HG03159 (cell line): ENCODE measurements at regions not wholly inside any gene's neighbourhood (a gene's known extent, or its start where the extent isn't known, plus 50 kb on each side); places are given as distances from the start of the nearest gene placed in this dataset.
"Not testable (repeated sequence)": the region's sequence is repeated elsewhere in the genome, so short reads cannot be mapped to it uniquely, and the experiment has no call there.

ENCODE experiments used
- ATAC-seq: cut with Tn5 transposase; IDR thresholded peaks from one replicate; pipeline ENCODE4 v1.9.1; 2021; ENCODE audit warnings: mild to moderate bottlenecking, moderate library complexity; ENCODE audit not compliant: unreplicated experiment

DNA sequence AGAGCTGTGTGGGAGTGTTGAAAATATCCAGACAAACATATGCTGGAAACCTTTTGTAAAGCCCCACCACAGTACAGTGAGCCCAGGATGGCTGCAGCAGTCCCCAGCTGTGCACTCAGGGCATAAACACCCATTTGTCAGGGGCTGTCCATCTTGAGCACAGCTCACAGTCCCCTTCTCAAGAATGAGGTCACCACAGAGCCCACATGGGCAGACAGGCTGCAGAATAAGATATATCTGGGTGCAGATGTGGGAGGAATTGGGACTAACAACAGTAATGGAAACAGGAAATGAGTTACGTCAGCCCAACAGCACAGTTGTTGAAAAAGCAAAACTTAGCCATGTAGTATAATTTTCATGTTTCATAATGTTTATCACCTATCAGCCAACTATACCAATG lies 219.6 kb downstream of the ETAA1 start:
- ATAC-seq = peak; percentile 81

DNA sequence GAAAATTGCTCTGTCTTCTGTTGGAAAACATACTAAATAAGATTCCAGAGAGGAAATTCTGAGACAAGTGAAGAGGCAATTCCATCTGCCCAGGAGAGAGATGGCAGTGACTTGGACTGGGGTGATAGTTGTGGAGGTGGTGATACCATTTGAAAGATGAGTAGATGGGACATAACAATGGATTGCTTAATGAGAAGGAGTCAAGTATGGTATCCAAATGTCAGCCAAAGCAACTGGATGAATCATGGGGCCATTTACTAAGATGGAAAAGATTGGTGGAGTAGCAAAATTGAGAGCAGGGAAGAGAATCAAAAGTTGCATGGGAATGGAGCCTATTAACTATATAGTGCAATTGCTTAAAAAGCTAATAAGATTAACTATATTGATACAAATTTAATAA lies 222.1 kb downstream of the ETAA1 start:
- ATAC-seq = no peak

DNA sequence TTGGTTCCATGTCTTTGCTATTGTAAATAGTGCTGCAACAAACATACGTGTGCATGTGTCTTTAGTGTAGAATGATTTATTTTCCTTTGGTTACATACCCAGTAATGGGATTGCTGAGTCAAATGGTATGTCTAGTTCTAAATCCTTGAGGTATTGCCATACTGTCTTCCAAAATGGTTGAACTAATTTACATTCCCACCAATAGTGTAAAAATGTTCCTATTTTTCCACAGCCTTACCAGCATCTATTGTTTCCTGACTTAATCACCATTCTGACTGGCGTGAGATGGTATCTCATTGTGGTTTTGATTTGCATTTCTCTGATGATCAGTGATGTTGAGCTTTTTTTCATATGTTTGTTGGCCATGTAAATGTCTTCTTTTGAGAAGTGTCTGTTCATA lies 226.6 kb downstream of the ETAA1 start:
- ATAC-seq = not testable (repeated sequence)

DNA sequence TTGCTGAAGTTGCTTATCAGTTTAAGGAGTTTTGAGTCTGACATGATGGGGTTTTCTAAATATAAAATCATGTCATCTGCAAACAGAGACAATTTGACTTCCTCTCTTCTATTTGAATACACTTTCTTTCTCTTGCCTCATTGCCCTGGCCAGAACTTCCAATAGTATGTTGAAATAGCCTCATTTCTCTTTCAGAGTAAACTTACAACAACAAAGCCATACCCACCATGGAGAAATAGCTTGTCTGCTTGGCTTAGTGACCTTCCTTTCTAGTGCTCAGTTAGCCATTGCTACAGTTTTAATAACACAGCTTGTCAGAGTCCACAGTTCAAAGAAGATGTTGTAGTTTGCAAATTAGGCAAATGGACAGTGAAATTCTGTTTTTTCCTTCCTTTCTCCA lies 228.0 kb downstream of the ETAA1 start:
- no peak for ATAC-seq

DNA sequence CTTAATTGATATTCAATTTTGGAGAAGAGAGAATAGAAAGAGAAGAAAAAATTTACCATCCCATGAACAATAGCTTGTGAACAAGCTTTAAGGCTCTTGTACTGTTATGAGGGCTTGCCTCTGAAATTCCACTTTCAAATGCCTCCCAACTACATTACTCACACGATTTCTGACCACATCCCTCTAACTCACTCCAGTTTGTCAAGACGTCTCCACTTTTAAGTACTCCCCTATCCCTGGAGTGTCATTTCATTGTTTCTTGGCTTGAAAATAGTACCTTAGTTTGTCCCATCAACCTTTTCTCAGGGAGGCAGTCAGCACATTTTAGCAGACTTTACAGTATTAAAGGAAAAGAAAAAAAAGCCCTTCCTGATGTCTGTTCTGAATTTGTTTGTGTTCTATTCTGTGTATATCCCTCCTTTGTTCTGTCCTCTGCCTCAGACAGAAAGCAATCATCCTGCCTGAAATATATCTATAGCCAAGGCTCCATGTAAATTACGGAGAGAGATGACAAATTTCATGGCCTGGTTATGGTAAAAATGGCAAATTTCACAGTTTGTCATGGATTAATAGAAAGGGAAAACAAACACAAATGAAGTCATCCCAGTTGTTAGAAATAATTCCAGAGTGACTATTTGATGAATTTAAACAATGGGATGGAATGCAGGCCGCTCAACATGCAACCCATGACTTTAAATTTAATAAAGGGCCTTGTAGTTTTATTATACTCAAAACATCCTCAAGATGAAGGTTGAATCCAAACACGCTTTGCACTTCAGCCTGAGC lies 228.8 kb downstream of the ETAA1 start:
- ATAC-seq = no peak

DNA sequence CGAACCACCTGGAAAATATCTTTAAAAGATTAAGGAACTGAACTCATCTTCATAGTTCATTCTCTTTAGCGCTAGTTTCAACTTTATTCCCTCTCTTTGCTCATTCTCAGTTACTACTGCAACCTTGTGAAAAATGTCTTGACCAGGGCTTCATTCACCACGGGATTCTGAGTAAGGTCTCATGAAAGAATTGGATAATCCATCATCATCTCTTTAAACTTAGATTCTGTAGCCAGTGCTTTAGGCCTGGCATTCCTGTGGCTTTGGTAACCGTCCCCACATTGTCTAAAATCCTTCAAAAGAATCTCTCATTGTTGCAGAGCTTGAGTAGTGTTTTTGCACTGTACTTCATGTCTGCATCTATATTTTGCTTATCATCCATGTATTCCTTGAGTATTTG lies 229.5 kb downstream of the ETAA1 start:
- ATAC-seq = no peak

DNA sequence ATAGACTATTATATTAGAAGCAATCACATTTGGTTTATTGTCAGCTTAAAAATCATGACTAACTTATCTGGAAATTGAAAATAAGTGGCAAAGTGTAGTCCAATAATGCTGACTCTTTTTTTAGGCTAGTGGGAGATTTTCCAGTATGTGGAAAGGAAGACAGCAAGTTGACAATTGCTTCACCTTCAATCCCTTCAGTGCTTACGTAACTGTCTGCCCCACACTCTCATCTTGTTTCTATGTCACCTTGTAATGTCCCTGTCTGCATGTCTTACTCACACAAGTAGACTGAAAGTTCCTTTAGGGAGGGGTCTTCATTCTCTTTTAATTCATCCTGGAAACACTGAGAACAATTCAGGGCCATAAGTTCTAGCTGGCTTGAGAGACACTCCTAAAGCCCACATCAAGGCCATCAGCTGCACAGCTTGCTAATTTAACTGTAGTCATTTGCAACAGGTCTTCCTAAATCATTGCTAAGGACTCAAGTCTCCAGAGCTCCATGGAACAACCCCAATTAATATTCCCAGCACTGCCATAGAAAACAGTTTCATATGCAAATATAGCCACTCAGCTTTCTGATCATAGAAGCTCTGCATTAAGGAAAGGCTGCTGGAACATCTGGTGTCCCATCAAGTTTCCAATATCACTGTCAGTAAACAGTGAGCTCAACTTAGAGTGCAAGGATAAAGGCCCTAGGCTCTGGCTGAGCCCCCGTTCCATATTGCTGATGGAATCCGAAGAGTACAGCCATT lies 230.5 kb downstream of the ETAA1 start:
- no peak for ATAC-seq

DNA sequence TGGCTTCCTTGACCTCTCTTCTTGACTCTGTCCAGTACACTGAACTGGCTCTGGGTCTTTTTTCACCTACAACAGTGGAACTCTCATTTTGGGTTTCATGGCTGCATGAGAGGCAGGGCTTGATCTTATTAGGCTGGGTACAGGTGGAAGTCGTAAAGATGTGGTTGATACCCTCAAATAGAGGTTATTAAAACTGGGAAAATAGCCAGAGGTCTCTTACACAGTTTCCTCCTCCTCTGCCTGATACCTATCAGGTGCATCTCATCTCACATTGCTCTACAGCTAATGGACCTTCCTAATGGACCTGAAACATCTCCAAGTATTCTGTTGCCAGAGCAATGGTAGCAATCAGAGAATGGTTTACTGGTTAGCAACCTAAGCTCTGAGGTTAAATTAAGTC lies 231.8 kb downstream of the ETAA1 start:
- ATAC-seq = no peak

DNA sequence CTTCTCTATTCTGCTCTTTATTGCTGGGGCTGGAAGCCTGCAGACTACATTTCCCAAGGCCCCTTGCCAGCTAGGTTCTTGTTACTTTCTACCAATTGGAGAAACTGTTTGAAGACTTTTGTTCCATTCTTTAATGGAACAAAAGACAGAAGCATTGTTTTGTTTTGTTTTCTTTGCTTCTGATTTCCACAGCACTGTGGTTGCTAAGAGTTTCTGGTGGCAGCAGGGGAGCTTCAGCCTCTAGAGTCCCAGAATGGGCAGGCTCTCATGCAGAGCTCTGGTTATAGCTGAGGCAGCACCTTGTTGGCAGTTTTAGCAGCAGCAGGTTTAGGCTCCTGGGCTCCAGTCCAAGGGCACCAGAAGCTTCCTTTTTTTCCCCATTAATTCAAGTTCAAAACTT lies 234.3 kb downstream of the ETAA1 start:
- ATAC-seq = no peak

DNA sequence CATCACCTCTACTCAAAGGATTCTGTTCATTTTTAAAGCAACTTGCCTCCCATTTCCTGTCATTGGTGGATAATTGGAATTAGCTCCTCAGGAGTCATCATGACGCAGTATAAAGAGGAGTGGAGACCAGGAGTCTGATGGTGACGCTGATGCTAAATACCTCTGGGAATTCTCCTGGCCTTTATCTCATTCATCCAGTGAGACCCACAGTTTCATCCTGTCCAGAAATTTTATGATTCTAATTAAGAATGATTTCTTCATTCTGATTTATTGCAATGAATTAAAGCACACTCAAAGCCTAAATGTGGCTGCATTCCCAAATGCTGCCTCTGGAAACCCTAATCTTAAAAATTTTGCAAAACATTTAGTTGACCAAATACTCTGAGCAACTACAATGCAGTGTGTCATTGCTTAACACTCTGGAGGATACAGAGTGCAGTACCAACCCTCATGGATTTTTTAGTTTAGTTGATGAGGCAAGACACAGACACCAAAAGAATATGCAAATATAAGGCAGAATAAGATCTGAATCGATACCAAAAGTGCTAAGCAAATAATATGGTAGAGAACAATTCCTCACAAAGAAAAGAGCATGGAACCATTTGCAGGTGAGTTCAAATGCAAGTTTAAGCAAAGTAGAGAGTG lies 236.2 kb downstream of the ETAA1 start:
- no peak for ATAC-seq

DNA sequence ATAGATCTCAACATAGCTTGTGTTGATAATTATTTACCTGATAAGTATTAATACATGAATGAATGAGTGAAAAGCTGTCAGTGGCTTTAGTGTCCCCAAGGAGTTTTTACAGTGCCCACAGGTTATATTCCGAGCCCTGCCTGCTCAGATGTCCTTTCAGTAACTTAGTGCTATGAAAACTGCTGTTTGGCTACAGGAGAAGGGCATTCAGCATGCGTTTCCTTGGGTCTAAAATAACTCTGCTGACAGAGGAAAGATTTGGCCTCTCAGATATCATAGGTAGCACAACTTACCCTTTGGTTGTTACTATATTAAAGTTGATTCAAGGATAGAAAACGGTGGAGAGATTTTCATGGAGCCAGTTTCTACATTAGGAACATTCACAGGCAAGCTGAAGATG lies 241.0 kb downstream of the ETAA1 start:
- ATAC-seq = no peak

DNA sequence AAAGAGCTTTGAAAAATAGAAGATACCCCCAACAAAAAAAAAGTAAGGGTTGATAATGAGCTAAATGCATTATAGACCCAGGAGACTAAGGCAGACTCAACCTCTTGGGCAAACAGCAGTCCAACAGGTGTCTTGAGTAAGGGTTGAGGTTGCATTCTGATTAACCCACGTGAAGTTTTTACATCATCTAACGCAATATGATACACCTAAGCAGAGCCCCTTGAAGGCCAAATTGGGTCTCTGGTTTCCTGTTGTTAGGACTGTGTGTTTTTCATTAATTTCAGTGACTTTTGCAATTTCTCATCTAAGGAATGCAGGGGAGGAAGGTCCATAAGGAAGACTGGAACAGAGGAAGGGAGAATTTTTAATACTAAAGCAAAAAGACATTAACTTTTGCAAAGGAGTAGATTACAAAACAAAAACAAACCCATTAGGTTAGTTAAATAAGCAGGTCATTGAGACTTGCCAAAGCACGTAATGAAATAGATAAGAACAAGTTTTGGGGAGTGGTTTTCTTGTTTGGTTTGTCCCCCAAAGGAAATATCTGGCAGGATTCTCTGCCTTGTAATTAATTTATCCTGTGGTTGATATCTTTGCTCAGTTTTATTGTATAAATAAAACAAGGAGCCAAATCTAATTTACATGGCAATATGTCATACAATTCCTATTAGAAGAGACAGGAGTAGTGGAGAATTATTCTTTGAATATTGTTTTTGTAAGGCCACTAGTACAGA lies 244.3 kb downstream of the ETAA1 start:
- no peak for ATAC-seq

DNA sequence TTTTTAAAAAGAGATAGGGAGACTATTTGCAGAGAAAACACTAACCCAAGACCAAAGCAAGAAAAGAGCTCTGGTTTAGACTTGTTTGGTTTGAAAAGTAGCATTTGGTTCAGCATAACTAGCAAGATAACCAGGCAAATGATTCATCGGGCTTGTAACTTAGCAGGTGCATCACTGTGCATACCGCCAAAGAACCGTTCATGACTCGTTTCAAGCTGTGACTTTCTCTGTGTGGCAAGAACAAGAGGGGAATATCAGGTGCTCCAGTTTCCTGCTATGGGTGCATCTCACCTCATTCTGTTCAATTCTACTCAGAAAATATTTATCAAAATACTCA lies 244.9 kb downstream of the ETAA1 start:
- no peak for ATAC-seq

DNA sequence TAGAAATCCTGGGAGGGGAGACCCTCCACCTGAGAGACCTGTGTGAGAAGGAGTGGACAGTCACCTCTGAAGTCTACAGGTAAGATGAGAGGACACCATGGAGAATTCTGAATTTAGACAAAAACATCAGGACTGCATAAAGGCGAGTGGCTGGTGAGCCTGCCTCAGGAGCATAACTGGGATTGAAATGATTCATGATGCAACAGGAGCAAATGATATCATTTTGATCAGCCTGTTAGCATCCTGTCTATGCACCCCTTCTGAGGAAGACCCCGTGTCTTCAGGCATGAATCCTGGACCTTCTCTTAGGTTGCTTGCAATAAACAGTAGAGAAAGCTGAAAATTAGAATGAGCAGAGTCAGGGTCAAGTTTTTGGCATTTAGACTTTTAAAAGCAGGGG lies 245.8 kb downstream of the ETAA1 start:
- ATAC-seq = no peak

DNA sequence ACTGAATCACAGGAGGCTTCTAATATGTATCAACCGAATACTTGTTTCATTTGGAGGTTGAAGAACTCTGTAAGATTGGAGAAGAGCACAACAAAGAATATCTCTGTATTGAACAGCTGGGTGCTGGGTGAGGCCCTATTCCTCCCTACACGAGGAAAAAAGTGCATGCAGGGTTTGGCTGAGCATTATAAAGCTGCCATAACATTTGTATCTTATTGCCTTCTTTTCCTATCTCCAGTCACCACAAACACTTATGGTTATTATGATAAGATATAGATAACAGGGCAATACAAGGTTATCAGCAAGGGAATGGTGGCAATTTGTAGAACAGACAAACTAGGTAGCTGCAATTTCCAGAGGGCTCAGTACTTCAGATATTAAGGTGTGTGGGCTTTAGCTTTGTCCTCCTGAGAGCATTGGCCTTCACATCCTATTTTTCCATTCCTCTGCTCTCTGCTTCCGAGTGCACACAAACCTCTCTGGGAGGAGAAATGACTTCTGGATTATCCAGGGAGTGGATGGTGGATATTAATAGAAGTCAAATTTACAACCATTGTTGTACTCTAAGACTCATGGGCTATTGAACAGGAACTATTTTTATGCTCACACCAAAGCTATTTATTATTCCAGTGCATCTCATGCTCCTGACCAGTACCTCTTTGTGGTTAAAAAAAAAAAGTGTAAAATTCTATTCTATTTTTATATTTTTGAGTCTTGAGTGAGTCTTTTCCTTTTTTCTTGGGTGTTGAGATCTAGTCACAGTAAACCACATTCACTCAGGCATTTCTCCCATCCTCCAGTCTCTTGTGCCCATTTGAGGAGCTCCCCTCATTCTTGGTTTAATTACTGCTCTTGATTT lies 248.4 kb downstream of the ETAA1 start:
- ATAC-seq = no peak

DNA sequence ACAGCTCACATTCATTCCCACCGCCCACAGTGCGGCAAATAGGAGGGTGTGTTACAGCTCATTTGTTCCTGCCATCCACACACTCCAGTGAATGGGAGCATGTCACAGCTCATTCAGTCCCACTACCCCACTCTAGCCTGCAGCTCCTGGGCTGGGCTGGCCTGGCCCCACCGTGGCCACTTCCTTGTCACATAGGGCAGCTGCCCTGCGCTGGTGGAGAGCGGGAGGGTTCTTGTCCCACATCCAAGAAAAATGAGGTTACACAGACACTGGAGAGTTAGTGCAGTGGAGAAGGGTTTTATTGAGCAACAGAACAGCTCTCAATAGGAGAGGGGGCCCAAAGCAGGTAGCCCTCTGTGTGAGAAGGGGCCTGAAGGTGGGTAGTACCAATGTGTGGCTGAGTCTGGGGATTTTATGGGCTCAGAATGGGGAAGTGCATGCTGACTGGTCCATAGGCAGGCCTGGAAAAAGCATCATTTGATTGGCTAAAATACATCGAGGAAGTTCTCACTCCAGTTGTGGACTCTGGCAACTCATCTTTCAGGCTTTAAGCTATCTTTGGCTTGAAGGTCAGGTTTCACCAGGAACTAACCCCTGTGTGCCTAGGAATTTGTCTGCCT lies 249.7 kb downstream of the ETAA1 start:
- no peak for ATAC-seq

DNA sequence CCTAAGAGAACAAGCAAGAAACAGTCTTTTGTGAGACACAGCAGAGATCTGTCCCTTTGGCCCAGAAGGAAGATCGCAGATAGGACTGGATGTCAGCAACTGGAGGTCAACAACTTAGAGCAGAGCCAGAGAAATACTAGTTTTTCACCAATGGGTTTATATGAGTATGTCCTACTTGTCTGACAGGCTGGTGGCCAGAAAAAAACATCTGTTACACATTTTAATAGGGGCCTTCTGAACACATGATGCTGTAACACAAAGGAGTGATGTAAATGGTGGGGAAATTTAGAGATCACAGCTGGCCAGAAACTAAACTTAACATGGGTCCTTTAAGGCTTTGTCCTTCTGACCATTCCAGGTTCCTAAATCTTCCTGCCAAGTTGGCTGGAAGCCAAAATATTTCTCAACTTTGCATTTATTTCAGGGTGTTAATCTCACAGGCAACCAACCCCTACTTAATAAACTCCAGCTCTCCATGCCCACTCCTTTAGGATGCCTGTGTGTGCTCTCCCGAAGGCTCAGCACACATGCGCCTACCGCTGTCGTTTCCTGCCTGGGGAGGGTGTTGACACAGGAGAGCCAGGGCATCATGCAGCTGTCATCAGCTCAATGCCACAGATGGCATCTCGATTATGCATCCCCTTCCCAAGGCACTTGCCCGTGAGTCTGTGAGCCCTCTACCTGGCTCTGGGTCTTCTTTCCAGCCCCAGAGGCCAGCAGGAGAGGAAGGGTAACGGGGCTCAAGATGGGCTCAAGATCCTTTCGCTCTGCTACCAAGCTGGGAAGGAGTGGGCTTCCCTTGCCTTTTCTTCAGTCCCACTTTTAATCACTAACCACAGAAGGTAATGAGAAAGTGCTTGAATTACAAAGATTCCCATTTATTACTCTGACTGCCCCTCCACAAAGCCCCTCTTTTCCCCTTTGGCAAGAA lies 252.5 kb downstream of the ETAA1 start:
- no peak for ATAC-seq

DNA sequence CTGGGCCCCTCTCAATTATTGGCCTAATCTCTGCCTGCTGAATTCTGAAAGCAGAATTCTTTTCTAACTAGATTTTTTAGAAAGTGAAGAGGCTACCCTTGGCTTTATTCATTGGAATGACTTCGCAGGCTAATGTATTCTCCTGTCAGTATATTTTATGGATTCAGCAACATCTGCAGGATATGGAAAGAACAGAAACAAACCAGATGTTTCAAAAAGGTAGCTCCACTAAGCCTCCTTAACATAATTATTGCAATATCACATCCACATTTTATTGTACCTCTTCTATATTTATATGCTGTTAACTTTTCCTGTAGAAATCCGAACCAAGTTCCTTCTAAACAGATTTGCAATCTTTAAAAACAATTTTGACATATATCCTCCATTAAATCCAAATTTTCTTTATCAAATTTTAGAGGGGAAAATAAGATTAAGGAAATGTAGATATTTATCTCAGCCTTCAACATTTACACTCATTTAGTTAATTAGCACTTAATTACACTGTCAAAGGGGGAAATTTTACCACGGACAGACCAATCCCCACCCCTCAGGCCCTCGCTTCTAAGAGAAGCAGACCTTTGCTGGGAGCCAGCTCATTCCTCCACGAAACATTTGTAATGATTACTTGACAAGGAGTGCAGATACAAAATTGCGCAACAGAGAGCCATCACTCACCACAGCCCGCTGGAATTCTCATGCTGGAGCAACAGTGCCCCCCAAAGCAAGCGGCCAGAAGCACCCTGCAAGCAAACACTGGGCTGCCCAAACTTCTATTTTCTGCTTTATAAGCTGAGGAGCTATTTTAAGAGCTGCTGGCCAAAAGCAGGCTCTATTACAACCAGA lies 253.4 kb downstream of the ETAA1 start:
- no peak for ATAC-seq
